Psoas muscle (tissue), 7 donors: ENCODE measurements at regions not wholly inside any gene's neighbourhood (a gene's known extent, or its start where the extent isn't known, plus 50 kb on each side); places are given as distances from the start of the nearest gene placed in this dataset.

Experiments used
- ATAC-seq, 4 donors: fragments of 200-7000 bp; cut with Tn5 transposase; one replicate each; pipeline ENCODE4 v1.9.1; 2020; ENCODE audit warnings: moderate library complexity in 3 of 4, mild to moderate bottlenecking in 2 of 4
- DNase-seq, 2 donors: peaks; one replicate each; pipeline ENCODE4 v3.0.0-alpha.2; 2020
- H3K27ac ChIP-seq: fragments of 200-600 bp; one replicate; pipeline ENCODE4 v1.8.0; 2022
- H3K27me3 ChIP-seq, 3 donors: fragments of 200-600 bp in 1 of 3; one replicate each; pipeline versions ENCODE4 v1.6.1 to v1.8.0; 2013 to 2022; ENCODE audit warnings: low read length in 2 of 3, mild to moderate bottlenecking in 2 of 3, moderate library complexity in 1 of 3; ENCODE audit not compliant: insufficient read depth in 3 of 3
- H3K36me3 ChIP-seq, 2 donors: fragments of 200-600 bp in 1 of 2; one replicate each; pipeline versions ENCODE4 v1.6.1 to v1.8.0; 2013 to 2022; ENCODE audit warnings: low read depth in 1 of 2, mild to moderate bottlenecking in 1 of 2, moderate library complexity in 1 of 2; ENCODE audit not compliant: insufficient read depth in 1 of 2
- H3K4me1 ChIP-seq: fragments of 200-600 bp; one replicate; pipeline ENCODE4 v1.8.0; 2022
- H3K4me3 ChIP-seq: fragments of 200-600 bp; one replicate; pipeline ENCODE4 v1.8.0; 2022; ENCODE audit warnings: mild to moderate bottlenecking
- H3K9me3 ChIP-seq: fragments of 200-600 bp; one replicate; pipeline ENCODE4 v1.8.0; 2022
- WGBS, 3 donors: extraction: QIAGEN DNeasy Blood & Tissue Kit; methylation state at CpG; one replicate each; pipeline versions ENCODE4 v1.1.6 to v1.1.7; 2013; 5-methylcytosine and 5-hydroxymethylcytosine counted together
- intact Hi-C, 2 donors: fragments of 100-400 bp; cut with DNase I; formaldehyde crosslinking; loops; one replicate each; pipeline versions ENCODE4 v1.11.0 to v1.14.2; 2022
- TF ChIP-seq, protein P1 (sequence below): fragments of 200-600 bp; IDR thresholded peaks from one replicate; pipeline ENCODE4 v1.8.0; 2022; ENCODE audit warnings: antibody characterized with exemption
- donor health status: healthy with polysubstance abuse.
- donor health status: DM: no; HTN: no; CAD: no; lungs with moderate emphysema.
- donor health status: Bipolar disorder and iron deficiency.
- donor health status: healthy.
- donor health status: DM: yes; HTN: yes; CAD: no.
- donor health status: DM: no; HTN: no; CAD: no.
- donor health status: DM: yes; HTN: yes; CAD: no.

DNA sequence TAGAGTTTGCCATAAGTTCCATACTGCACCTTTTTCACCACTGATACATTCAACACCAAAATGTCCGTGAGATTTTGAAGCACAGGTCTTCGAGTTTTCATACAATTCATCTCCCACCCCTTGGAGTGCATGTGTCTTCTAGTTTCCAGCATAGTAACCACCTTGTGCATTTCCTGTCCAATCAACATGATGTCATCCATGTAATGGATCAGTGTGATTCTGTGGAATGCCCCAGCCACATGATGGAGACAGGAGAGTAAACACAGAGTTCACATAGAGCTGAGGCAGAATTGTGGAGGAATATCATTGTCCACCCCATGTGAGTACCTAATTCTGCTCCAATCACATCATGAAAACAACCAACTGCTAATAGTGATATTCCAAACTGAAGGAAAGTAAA, 441.5 kb upstream of the CDH6 start:
- H3K27me3 ChIP-seq, result no peaks in the 10 kb centered on the region
- WGBS, 3 donors, result 66 to 73% (median 70%) methylated on average over 2 of the region's 2 CpGs
- no peak for DNase-seq
- H3K36me3 ChIP-seq, result no peaks in the 10 kb centered on the region
- no peak for ATAC-seq
- no peaks in the 10 kb centered on the region for H3K9me3 ChIP-seq
- TF ChIP-seq, protein P1, sequence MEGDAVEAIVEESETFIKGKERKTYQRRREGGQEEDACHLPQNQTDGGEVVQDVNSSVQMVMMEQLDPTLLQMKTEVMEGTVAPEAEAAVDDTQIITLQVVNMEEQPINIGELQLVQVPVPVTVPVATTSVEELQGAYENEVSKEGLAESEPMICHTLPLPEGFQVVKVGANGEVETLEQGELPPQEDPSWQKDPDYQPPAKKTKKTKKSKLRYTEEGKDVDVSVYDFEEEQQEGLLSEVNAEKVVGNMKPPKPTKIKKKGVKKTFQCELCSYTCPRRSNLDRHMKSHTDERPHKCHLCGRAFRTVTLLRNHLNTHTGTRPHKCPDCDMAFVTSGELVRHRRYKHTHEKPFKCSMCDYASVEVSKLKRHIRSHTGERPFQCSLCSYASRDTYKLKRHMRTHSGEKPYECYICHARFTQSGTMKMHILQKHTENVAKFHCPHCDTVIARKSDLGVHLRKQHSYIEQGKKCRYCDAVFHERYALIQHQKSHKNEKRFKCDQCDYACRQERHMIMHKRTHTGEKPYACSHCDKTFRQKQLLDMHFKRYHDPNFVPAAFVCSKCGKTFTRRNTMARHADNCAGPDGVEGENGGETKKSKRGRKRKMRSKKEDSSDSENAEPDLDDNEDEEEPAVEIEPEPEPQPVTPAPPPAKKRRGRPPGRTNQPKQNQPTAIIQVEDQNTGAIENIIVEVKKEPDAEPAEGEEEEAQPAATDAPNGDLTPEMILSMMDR, result no peak
- no peak overlapping the region for H3K27ac ChIP-seq
- no peak overlapping the region for H3K4me3 ChIP-seq
- intact Hi-C loops, result no loop called here
- H3K4me1 ChIP-seq, result no peaks in the 10 kb centered on the region

DNA sequence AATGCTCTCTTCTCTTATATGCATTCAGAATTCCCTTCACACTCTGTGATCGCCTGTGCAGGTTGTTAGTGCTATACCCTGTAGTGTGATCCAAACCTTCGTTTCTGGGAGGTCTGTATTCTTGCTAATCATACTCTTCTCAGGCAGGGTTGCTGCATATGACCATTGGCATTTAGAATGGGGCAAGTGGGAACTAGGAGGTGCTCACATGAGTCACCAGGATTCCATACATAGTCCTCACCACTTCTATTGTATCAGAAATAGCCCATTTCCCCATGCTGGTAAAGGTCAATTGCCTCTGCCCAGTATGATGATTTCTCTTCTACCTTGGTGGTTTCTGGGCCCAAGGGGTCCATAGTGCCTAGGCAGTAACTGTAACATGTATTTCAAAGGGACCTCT, 443.5 kb upstream of the CDH6 start:
- Histone ChIP-seq H3K27ac (no peak overlapping the region), H3K4me3 (no peak overlapping the region), H3K27me3 (no peaks in the 10 kb centered on the region), H3K36me3 (no peaks in the 10 kb centered on the region), H3K9me3 (no peaks in the 10 kb centered on the region), H3K4me1 (no peaks in the 10 kb centered on the region)
- TF ChIP-seq, protein P1, result no peak
- 71 to 80% (median 73%) methylated on average over 2 of the region's 2 CpGs for WGBS, 3 donors
- no peak for DNase-seq
- intact Hi-C loops, result no loop called here
- ATAC-seq, result no peak

DNA sequence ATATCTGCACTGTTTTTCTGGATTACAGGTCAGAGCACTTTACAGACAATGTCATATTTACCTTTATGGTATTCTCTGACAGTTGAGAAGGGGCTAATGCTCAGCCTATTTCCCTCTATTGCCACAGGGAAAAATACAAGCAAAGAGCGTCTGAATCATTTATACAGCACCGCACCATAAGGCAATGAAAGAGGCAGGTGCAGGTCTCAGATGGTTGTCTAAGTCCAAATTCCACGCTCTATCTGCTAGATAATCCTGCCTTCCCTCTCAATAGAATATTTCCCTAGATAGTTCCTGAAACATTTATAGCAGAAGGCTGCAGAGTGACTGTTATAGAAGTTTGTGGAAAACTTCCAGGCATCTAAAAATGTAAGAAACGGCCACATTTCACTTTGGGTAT, 446.1 kb upstream of the CDH6 start:
- Histone ChIP-seq H3K4me1 (no peaks in the 10 kb centered on the region), H3K9me3 (no peaks in the 10 kb centered on the region), H3K27ac (no peak overlapping the region), H3K27me3 (no peaks in the 10 kb centered on the region), H3K4me3 (no peak overlapping the region), H3K36me3 (no peaks in the 10 kb centered on the region)
- TF ChIP-seq, protein P1, result no peak
- 46 to 52% (median 51%) methylated on average over 4 of the region's 4 CpGs for WGBS, 3 donors
- intact Hi-C loops, result no loop called here
- ATAC-seq, result no peak
- DNase-seq, result no peak

DNA sequence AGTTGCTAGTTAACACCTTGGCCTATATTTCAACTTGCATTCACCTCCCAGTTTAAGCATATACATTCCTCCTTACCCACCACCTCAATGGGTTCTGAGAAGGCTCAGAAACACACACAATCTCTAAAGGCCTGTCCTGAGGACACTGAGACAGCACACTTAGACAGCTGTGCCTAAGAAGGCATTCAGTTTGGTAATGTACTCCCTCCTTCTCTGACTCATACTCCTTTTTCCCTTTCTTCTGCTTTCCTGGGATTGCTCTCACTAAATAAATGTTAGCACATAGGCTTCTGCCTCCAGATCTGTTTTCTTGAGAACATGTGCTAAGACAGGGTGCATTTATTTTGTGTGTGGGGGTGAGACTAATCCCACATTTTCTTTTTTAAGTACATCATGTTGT, 456.8 kb upstream of the CDH6 start:
- Histone ChIP-seq H3K4me1 (no peaks in the 10 kb centered on the region), H3K27me3 (no peaks in the 10 kb centered on the region), H3K9me3 (no peaks in the 10 kb centered on the region), H3K4me3 (no peak overlapping the region), H3K27ac (no peak overlapping the region), H3K36me3 (no peaks in the 10 kb centered on the region)
- TF ChIP-seq, protein P1, result no peak
- DNase-seq (no peak), ATAC-seq (no peak)
- intact Hi-C loops, result no loop called here

DNA sequence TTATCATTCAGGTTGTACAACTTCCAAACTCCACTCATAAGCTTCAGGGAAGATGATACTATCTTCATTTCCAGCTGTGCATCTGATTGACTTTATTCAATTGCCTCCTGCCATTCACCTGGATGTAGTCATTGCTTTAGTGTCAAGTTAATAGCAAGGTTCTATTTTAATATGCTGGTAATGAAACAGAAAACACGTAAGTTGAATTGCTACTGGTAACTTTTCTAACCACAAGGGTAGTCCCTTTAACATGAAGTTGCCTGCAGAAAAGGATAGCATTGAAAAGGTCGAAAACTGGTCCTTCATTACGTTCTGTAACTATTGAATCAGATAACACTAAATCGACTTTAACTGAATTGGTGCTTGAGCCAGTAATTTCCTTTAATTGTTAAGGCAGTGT, 459.4 kb upstream of the CDH6 start:
- WGBS, 3 donors, result 84 to 88% (median 87%) methylated on average over 4 of the region's 4 CpGs

More for the DNA sequence above, 459.4 kb upstream of the CDH6 start:
- DNase-seq, result no peak
- intact Hi-C loops, result no loop called here
- TF ChIP-seq, protein P1, result no peak
- H3K4me1 ChIP-seq, result no peaks in the 10 kb centered on the region
- ATAC-seq, result no peak
- no peak overlapping the region for H3K27ac ChIP-seq
- no peaks in the 10 kb centered on the region for H3K27me3 ChIP-seq
- no peak overlapping the region for H3K4me3 ChIP-seq
- H3K9me3 ChIP-seq, result no peaks in the 10 kb centered on the region
- H3K36me3 ChIP-seq, result no peaks in the 10 kb centered on the region
